GM12875 (cell line): ENCODE measurements at regions not wholly inside any gene's neighbourhood (a gene's known extent, or its start where the extent isn't known, plus 50 kb on each side); places are given as distances from the start of the nearest gene placed in this dataset.

Source experiments
- H3K4me3 ChIP-seq: one replicate; pipeline ENCODE4 v1.5.1; 2011; ENCODE audit warnings: low read depth, low read length, control low read depth
- CTCF ChIP-seq: IDR thresholded peaks from 2 replicates; pipeline ENCODE4 v1.5.1; 2011; ENCODE audit warnings: low read depth, mild to moderate bottlenecking, control low read depth, inconsistent platforms, low read length, moderate library complexity, borderline replicate concordance; ENCODE audit not compliant: insufficient read depth

- TF ChIP-seq CTCF: no peak
- no peak overlapping the region for H3K4me3 ChIP-seq
Observed at GRCh38 chr16:87070657-87071056, 246.5 kb downstream of the C16orf95 start.

- TF ChIP-seq CTCF: no peak
- no peak overlapping the region for H3K4me3 ChIP-seq
Observed at GRCh38 chr16:87072101-87072500, 245.1 kb downstream of the C16orf95 start.

GRCh38 chr16:87074641-87075318, 242.4 kb downstream of the C16orf95 start:
- no peak for TF ChIP-seq CTCF
- H3K4me3 ChIP-seq: no peak overlapping the region

GRCh38 chr16:87075319-87075860, 241.8 kb downstream of the C16orf95 start:
- no peak overlapping the region for H3K4me3 ChIP-seq
- no peak for TF ChIP-seq CTCF

- no peak overlapping the region for H3K4me3 ChIP-seq
Observed at GRCh38 chr16:87076331-87076949, 240.8 kb downstream of the C16orf95 start.

GRCh38 chr16:87076950-87077749, 240.0 kb downstream of the C16orf95 start:
- TF ChIP-seq CTCF: peak; percentile 76
- no peak overlapping the region for H3K4me3 ChIP-seq

More at GRCh38 chr16:87076331-87076949, 240.8 kb downstream of the C16orf95 start:
- no peak for TF ChIP-seq CTCF

GRCh38 chr16:87077750-87078127, 239.5 kb downstream of the C16orf95 start:
- TF ChIP-seq CTCF: no peak
- H3K4me3 ChIP-seq: no peak overlapping the region
